ENCODE measurements at regions not wholly inside any gene's neighbourhood (a gene's known extent, or its start where the extent isn't known, plus 50 kb on each side); places are given as distances from the start of the nearest gene placed in this dataset.

DNA sequence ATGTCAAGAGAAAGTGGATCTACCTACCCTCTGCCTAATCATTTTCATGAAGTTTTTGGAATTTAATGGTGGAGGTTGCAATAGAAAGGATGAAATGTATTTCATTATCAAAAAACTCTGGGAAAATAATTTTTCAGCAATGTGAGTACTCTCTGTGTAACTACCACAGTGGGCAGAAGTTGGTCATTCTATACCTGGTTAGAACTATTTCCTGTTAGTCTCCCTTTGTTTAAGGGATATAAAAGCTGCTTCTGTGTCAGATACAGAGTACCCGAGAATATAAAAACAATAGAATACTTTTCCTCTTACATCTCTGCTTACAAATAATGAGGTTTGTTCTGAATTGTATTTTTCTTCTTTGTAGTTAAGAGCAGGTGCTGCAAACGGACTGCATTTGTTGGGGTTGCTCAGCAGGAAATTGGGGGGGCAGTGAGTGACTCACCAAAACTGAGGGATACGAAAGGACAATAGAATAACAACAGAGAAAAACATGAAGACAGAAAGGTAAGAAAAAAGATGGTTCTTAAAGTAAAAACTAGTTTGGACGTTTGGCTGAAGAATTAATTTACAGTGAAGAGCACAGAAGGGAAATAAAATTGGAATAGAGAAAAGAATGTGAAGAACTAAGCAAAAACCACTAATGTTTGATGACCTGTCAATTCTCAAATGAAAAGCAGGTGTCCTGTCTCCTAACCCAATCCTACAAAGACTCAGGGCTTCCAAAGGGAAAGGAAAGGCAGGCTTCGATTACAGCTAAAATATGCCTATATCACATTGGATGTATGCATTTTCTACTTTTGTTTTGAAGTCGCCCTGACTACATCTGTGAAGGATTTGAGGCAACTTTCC, 703.1 kb downstream of the RFPL4B start:
- no peak for TF ChIP-seq CTCF (IDR thresholded peaks at IDR 0.05; ENCODE audit: low read depth, low read length)

DNA sequence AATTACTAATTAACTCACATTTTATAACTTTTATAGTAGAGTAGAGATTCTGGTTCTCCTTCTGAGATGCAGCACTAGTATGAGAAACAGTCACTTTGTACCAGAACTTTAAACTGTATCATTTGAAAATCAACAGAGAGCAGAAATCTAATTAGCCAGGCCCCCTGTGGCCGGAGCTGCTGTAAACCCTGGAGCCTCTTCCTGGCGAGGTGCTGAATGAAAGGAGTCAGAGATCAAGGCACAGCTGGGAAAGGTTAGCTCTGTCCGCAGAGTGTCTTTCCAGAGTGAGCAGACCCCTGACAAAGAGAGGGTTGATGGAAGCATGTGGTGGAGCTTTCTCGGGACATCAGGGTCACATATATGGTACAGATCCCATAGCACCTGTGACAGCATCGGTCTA, 703.8 kb downstream of the RFPL4B start:
- Histone ChIP-seq H3K4me3 (no peak overlapping the region), H3K27me3 (no peaks in the 10 kb centered on the region), H3K27ac (no peak overlapping the region), H3K9me3 (ENCODE audit: low read depth) (no peaks in the 10 kb centered on the region), H3K4me1 (ENCODE audit: low read depth) (no peaks in the 10 kb centered on the region), H3K36me3 (no peaks in the 10 kb centered on the region)
- TF ChIP-seq CTCF (IDR thresholded peaks at IDR 0.05; ENCODE audit: low read depth, low read length) = no peak
- DNase-seq (ENCODE audit: low read depth in 1 of 2, low spot score in 1 of 2) = peak in 1 of 2 donors; percentile 38

More for the DNA sequence above, 703.1 kb downstream of the RFPL4B start:
- H3K27ac ChIP-seq = no peak overlapping the region
- H3K36me3 ChIP-seq = no peaks in the 10 kb centered on the region
- no peaks in the 10 kb centered on the region for H3K4me1 ChIP-seq (ENCODE audit: low read depth)
- no peaks in the 10 kb centered on the region for H3K9me3 ChIP-seq (ENCODE audit: low read depth)
- H3K4me3 ChIP-seq = no peak overlapping the region
- DNase-seq (ENCODE audit: low read depth in 1 of 2, low spot score in 1 of 2) = peak in 1 of 2 donors; percentile 40
- no peaks in the 10 kb centered on the region for H3K27me3 ChIP-seq

DNA sequence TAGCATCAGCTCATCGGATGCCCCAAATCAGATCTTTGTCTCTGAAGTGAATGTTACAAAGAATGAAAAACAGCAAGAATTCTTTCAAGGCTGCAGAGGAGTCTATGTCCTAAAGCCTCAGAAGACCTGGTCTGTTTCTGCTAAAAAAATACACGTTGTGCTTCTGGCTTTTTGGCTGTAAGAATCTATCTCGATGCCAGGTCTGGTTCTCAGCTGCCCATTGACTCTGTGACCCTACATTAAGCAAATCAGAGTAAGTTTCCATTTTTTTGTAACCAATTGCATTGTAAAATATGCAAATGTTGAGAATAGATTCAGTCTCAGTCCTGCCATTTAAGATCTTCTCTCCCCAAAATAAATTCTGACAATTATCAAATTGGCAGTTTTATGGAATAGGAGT, 705.4 kb downstream of the RFPL4B start:
- Histone ChIP-seq H3K27me3 (no peaks in the 10 kb centered on the region), H3K4me1 (ENCODE audit: low read depth) (no peaks in the 10 kb centered on the region), H3K4me3 (no peak overlapping the region), H3K36me3 (no peaks in the 10 kb centered on the region), H3K9me3 (ENCODE audit: low read depth) (no peaks in the 10 kb centered on the region), H3K27ac (no peak overlapping the region)
- no peak for DNase-seq (ENCODE audit: low read depth in 1 of 2, low spot score in 1 of 2)
- TF ChIP-seq CTCF (IDR thresholded peaks at IDR 0.05; ENCODE audit: low read depth, low read length) = no peak

DNA sequence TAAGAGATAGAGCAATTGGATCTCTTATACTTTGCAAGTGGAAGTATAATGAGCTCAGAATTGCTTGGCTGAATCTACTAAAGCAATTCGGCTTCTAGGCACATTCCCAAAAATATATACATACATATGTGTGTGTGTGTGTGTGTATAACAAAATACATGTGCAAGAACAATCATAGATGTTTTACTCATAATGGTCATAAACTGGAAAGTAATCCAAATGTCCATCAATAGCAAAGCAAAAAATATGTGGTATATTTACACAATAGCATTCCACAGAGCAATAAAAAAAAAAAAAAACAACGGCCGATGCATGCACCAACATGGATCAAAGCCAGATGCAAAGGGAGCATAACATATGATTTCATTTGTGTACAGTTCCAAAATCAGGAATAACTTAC, 707.9 kb downstream of the RFPL4B start:
- no peaks in the 10 kb centered on the region for H3K4me1 ChIP-seq (ENCODE audit: low read depth)
- no peaks in the 10 kb centered on the region for H3K36me3 ChIP-seq
- DNase-seq (ENCODE audit: low read depth in 1 of 2, low spot score in 1 of 2) = no peak
- no peak overlapping the region for H3K4me3 ChIP-seq
- H3K27ac ChIP-seq = no peak overlapping the region
- H3K9me3 ChIP-seq (ENCODE audit: low read depth) = no peaks in the 10 kb centered on the region
- H3K27me3 ChIP-seq = no peaks in the 10 kb centered on the region
- TF ChIP-seq CTCF (IDR thresholded peaks at IDR 0.05; ENCODE audit: low read depth, low read length) = no peak

DNA sequence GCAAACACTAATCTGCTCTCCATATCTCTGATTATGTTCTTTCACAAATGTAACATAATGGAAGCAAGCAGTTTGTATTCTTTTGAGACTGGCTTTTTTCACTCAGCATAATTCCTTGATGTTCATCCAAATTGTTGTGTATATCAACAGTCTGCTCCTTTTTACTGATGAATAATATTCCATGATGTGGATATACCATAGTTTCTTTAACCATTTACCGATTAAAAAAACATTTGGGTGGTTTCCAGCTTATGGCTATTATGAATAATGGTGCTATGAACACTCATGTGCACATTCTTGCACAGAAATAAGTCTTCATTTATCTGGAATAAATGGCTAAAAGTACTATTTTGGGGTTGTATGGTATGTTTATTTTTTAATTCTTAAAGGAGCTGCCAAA, 708.9 kb downstream of the RFPL4B start:
- Histone ChIP-seq H3K36me3 (no peaks in the 10 kb centered on the region), H3K9me3 (ENCODE audit: low read depth) (no peaks in the 10 kb centered on the region), H3K27ac (no peak overlapping the region), H3K27me3 (no peaks in the 10 kb centered on the region), H3K4me3 (no peak overlapping the region), H3K4me1 (ENCODE audit: low read depth) (no peaks in the 10 kb centered on the region)
- DNase-seq (ENCODE audit: low read depth in 1 of 2, low spot score in 1 of 2) = no peak
- TF ChIP-seq CTCF (IDR thresholded peaks at IDR 0.05; ENCODE audit: low read depth, low read length) = no peak
